Inferior parietal cortex (tissue), 1 donor: ENCODE measurements at regions not wholly inside any gene's neighbourhood (a gene's known extent, or its start where the extent isn't known, plus 50 kb on each side); places are given as distances from the start of the nearest gene placed in this dataset.

Source experiments
- DNase-seq: peaks from one replicate; pipeline ENCODE4 v3.0.0-alpha.2; 2016; ENCODE audit errors: extremely low spot score

GRCh38 chr5:167626341-167627123 is 664.9 kb upstream of the WWC1 start:
- no peak for DNase-seq

- DNase-seq, result no peak
Measured at GRCh38 chr5:167629634-167630033, 661.8 kb upstream of the WWC1 start.

GRCh38 chr5:167631191-167631590 is 660.3 kb upstream of the WWC1 start:
- DNase-seq, result no peak

- DNase-seq, result no peak
Measured at GRCh38 chr5:167633114-167633513, 658.3 kb upstream of the WWC1 start.

GRCh38 chr5:167633931-167634341 is 657.5 kb upstream of the WWC1 start:
- no peak for DNase-seq

- no peak for DNase-seq
Measured at GRCh38 chr5:167634432-167634831, 657.0 kb upstream of the WWC1 start.

GRCh38 chr5:167638816-167639215 is 652.6 kb upstream of the WWC1 start:
- DNase-seq, result no peak

- no peak for DNase-seq
Measured at GRCh38 chr5:167639273-167639672, 652.2 kb upstream of the WWC1 start.

- no peak for DNase-seq
Measured at GRCh38 chr5:167639766-167640165, 651.7 kb upstream of the WWC1 start.

GRCh38 chr5:167642181-167642580 is 649.3 kb upstream of the WWC1 start:
- no peak for DNase-seq

GRCh38 chr5:167642779-167643517 is 648.5 kb upstream of the WWC1 start:
- no peak for DNase-seq

- DNase-seq, result no peak
Measured at GRCh38 chr5:167643631-167644280, 647.7 kb upstream of the WWC1 start.

- DNase-seq, result no peak
Measured at GRCh38 chr5:167644619-167645018, 646.8 kb upstream of the WWC1 start.

GRCh38 chr5:167649471-167649870 is 642.0 kb upstream of the WWC1 start:
- DNase-seq, result no peak

GRCh38 chr5:167652690-167653089 is 638.8 kb upstream of the WWC1 start:
- DNase-seq, result no peak

- DNase-seq, result no peak
Measured at GRCh38 chr5:167653645-167654106, 637.8 kb upstream of the WWC1 start.

GRCh38 chr5:167657016-167657415 is 634.4 kb upstream of the WWC1 start:
- DNase-seq, result no peak

- DNase-seq, result no peak
Measured at GRCh38 chr5:167658889-167659288, 632.6 kb upstream of the WWC1 start.

- no peak for DNase-seq
Measured at GRCh38 chr5:167661605-167662004, 629.8 kb upstream of the WWC1 start.

- no peak for DNase-seq
Measured at GRCh38 chr5:167664222-167664804, 627.1 kb upstream of the WWC1 start.

GRCh38 chr5:167665841-167666375 is 625.5 kb upstream of the WWC1 start:
- DNase-seq, result no peak

GRCh38 chr5:167671176-167671575 is 620.3 kb upstream of the WWC1 start:
- DNase-seq, result no peak
